Esophagus muscularis mucosa (tissue), 3 donors: ENCODE measurements at regions not wholly inside any gene's neighbourhood (a gene's known extent, or its start where the extent isn't known, plus 50 kb on each side); places are given as distances from the start of the nearest gene placed in this dataset.

Experiments used
- CTCF ChIP-seq, 3 experiments: fragments of 200-600 bp in 2 of 3; fragments of 450-650 bp in 1 of 3; sonication (generic) in 2 of 3; IDR thresholded peaks; one replicate each; pipeline ENCODE4 v1.5.1; 2017 to 2019; ENCODE audit warnings: antibody characterized with exemption in 3 of 3, mild to moderate bottlenecking in 2 of 3, moderate library complexity in 1 of 3
- POLR2A ChIP-seq: fragments of 450-650 bp; IDR thresholded peaks from one replicate; pipeline ENCODE4 v1.6.1; 2017; ENCODE audit warnings: antibody characterized with exemption, moderate library complexity, mild to moderate bottlenecking, low read depth

DNA sequence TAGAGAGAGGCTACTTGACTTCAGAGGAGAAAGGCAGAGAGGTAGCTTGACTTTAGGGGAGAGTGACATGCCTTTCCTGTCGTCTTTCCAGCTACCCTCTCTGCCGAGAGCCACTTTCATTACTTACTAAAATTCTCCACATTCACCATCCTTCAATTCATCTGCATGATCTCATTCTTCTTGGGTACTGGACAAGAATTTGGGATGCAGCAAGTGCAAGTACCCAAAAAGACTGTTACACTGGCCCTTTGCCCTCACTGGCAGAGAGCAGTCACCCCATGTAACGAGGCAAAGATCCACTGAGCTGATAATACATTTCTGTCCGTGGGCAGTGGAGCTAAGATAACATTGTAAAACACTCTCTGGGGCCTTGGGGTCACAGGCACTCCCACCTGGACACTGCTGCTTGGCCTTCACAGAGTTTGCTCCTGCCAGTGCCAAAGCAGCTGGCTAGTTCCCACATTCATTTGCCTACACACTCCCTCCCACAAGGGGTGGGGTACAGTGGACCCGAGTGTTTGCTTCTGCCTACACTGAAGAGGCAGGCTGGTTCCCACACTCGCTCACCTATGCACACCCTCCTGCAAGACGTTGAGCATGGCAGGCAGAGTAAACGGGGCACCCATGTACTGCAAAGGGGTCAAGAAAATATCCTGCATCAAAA, 1276.9 kb upstream of the PCDH9 start:
- TF ChIP-seq POLR2A (no peak), CTCF (IDR thresholded peaks at IDR 0.05) (no peak)
